HG02840 (cell line): ENCODE measurements at regions not wholly inside any gene's neighbourhood (a gene's known extent, or its start where the extent isn't known, plus 50 kb on each side); places are given as distances from the start of the nearest gene placed in this dataset.

Experiments
- ATAC-seq: cut with Tn5 transposase; IDR thresholded peaks from one replicate; pipeline ENCODE4 v1.9.1; 2021; ENCODE audit warnings: mild to moderate bottlenecking, moderate library complexity, moderate number of reproducible peaks; ENCODE audit not compliant: unreplicated experiment, low FRiP score

- ATAC-seq, result no peak
Observed at GRCh38 chrX:94041881-94042280, 367.9 kb downstream of the FAM133A start.

GRCh38 chrX:94045724-94046123, 371.7 kb downstream of the FAM133A start:
- ATAC-seq, result no peak

DNA sequence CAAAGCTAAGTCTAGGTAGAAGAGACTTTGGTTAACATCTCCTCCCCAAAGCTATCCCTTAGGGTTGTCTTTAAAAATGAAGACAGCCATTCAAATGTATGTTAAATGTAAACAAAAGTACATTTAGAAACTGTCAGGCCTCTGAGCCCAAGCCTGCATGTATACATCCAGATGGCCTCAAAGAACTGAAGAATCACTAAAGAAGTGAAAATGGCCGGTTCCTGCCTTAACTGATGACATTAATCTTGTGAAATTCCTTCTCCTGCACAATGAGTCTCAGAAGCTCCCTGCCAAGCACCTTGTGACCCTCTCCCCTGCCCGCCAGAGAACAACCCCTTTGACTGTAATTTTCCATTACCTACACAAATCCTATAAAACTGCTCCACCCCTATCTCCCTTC, 377.9 kb downstream of the FAM133A start:
- no peak for ATAC-seq

- no peak for ATAC-seq
Observed at GRCh38 chrX:94053575-94053974, 379.6 kb downstream of the FAM133A start.

DNA sequence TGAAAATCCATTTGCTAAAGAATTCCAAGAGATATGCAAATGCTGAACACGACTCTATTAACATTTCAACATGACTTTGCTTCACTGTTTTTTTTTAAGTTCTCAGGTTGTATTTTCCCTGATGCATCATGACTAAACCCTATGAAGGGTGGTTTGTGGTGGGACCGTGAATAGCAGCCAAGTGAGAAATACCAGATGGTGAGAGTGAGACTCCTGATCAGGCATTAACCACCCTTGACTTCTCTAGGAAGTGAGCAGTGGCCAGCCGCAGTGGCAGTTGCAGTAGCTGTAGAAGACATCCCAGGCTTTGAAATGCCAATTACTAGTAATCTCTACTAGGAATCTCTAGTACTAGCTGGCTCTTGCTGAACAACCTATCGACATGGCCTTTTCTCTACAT, 383.4 kb downstream of the FAM133A start:
- ATAC-seq, result no peak

DNA sequence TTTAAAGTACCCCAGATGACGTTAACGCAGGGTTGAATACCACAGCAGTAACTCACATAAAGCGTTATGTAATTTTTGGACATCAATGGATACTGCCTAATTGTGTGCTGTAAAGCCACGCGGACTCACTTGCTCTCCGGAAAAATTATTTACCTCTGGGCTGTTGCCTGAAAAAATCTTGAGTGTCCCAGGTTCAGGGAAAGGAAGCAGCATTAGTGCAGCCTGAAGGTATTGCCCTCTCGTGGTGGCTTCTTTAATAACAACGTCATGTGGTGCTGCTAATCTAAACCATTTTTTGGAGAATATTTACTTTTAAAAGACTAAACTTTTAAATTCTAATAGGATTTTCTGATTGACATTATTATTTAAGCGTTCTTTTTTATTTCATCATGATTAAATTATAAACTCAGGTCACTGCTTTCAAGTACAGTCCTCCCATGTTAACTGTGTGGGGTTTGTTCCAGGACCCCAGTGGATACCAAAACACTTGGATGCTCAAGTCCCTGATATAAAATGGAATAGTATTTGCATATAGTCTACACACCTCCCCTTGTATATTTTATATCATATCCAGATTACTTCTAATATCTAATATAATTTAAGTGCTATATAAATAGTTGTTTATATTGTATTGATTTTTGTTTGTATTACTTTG, 384.8 kb downstream of the FAM133A start:
- ATAC-seq, result no peak

GRCh38 chrX:94065091-94065490, 391.1 kb downstream of the FAM133A start:
- ATAC-seq, result no peak

- no peak for ATAC-seq
Observed at GRCh38 chrX:94089149-94089548, 415.1 kb downstream of the FAM133A start.

DNA sequence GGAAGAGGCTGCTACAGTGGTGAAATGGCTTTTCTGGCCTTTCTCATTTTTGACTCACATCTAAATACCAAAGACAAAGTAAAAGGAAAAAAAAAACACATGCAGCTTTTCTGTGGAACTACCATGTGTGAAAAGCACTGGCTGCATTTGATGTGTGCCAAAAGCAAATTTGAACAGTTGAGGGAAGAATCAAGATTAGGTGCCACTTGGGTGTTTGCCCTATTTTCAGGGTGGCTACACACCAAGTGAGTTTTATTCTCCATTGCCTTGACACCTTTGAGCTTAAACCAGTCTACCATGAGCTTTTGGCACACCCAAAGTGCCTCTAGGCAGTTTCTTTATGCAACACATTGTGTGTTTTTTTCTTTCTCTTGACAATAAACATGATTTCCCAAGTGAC, 423.9 kb downstream of the FAM133A start:
- no peak for ATAC-seq

GRCh38 chrX:94107981-94108380, 434.0 kb downstream of the FAM133A start:
- no peak for ATAC-seq

DNA sequence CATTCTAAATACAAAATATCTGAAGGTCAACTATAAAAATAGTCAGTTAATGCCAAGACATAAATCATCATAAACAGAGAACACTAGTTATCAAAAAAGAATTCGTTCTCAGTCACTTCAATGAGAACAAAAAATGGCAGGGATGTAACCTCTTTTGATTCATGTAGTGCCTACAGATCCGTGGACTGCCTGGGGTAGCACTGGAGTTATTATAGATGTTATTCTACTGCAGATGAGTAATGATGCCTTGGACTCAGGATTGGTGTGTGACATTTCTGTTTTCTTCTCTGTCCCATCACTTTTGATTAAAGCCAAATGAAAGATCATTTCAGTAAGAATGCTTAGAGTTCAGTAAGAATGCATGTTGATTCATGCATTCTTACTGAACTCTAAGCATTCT, 440.4 kb downstream of the FAM133A start:
- no peak for ATAC-seq

DNA sequence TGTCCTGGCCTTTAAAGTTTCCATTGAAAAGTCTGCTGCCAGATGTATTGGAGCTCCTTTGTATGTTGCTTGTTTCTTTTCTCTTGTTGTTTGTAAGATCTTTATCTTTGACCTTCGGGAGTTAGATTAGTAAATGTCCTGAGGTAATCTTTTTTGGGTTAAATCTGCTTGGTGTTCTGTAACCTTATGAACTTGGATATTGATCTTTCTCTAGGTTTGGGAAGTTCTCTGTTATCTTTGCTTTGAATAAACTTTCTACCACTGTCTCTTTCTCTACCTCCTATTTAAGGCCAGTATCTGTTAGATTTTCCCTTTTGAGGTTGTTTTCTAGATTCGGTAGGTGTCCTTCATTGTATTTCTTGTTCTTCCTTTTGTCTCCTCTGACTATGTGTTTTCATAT, 447.8 kb downstream of the FAM133A start:
- ATAC-seq, result no peak

- no peak for ATAC-seq
Observed at GRCh38 chrX:94123062-94123461, 449.1 kb downstream of the FAM133A start.

GRCh38 chrX:94162971-94163370, 489.0 kb downstream of the FAM133A start:
- no peak for ATAC-seq

DNA sequence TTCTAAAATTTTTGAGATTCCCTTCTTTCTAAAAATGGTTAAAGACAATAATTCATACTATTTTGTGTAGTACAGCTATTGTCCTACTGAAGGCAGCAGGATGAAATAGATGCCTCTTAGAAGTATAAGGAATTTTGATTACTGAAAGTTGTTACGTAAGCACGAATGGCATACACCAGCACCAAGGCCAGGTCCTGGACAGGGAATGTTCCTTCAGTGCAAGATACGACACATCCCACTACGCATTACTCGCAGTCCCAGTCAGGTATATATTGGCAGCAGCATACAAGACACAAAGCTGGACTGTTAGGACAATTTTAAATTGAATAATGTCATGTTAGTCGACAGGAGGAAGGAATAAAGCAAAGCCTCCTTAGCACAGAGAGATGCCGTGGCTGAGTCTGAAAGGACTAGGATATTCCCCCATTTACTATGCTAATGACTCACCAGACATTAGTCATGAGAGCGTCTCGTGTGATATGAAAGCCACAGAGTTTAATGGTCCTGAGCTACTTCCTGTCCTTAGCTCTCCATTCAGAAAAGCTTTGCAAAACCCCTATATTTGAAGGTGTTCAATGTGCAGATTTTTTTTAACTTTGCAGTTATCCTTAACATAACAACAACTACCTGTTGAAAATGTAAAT, 504.3 kb downstream of the FAM133A start:
- ATAC-seq, result no peak

- ATAC-seq, result no peak
Observed at GRCh38 chrX:94204524-94204923, 530.5 kb downstream of the FAM133A start.

- ATAC-seq, result no peak
Observed at GRCh38 chrX:94216738-94217137, 542.7 kb downstream of the FAM133A start.

GRCh38 chrX:94252211-94252610, 578.2 kb downstream of the FAM133A start:
- ATAC-seq, result no peak

GRCh38 chrX:94256396-94256795, 582.4 kb downstream of the FAM133A start:
- ATAC-seq, result no peak

- ATAC-seq, result no peak
Observed at GRCh38 chrX:94265323-94265722, 591.3 kb downstream of the FAM133A start.

DNA sequence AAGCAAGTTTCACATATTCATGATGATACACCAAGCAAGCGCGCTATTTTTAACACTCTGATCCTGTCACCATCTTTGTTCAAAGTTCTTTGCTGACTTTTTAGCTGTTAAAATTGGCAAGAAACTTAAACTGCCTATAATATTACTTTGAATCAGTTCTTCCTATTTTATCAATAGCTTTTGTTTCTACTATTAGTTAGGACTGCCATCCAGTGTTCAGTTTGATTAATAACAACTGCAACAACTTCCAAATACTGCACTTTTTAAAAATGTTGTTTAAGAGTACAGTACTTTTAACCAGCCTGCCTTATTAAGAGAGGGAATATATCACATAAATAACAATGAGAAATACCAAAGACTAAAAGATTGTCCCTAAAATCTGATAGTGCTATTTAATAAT, 614.3 kb downstream of the FAM133A start:
- ATAC-seq, result no peak

DNA sequence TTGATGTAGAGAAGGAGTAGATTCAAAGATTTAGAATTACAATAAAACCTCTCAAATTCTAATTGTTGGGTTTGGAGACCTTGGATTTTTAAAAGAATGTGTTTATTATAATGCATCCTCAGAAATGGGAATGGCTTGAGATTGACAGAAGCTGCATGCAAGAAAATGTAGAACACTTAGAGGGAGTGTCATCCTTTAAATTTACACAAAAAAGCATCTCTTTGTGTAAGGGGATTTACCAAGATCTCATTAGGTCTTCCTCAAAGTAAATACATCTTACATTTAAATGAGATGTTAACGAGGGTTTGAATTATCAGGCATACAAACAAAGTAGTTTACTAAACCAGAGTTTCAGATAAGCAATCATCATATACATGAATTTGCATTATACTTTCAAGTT, 615.0 kb downstream of the FAM133A start:
- no peak for ATAC-seq
